A549 (cell line): ENCODE measurements at regions not wholly inside any gene's neighbourhood (a gene's known extent, or its start where the extent isn't known, plus 50 kb on each side); places are given as distances from the start of the nearest gene placed in this dataset.

Experiments
- ATAC-seq, 2 experiments: fragments of 200-7000 bp in 1 of 2; fragments of >200 bp in 1 of 2; cut with Nextera tagmentation in 1 of 2; cut with Tn5 transposase in 1 of 2; 3 replicates each; pipeline versions ENCODE4 v1.8.0 to v1.9.1; 2018 to 2020; ENCODE audit warnings: mild to moderate bottlenecking in 1 of 2, moderate library complexity in 1 of 2
- CTCF ChIA-PET: fragments of 300-600 bp; sonication (Branson Sonifier 250); formaldehyde crosslinking; extraction: SDS; loops from one replicate; lab custom pipeline; 2021; ENCODE audit warnings: antibody characterized with exemption, inconsistent platforms; lab: Yijun Ruan, JAX
- POLR2A ChIA-PET: fragments of 350-600 bp; formaldehyde crosslinking; extraction: SDS; loops from one replicate; lab custom pipeline; 2021; ENCODE audit warnings: antibody characterized with exemption, inconsistent platforms; lab: Yijun Ruan, JAX
- DNase-seq, 2 experiments: peaks; one replicate each; pipeline versions ENCODE4 v3.0.0 to v3.0.0-alpha.2; 2011 to 2016; ENCODE audit warnings: low read depth in 1 of 2, low spot score in 1 of 2
- FAIRE-seq: peaks from 2 replicates; lab custom pipeline; 2011; peaks lifted over from hg19 to GRCh38; lab: Jason Lieb, UNC
- H3K27ac ChIP-seq, 2 experiments: fragments of >200 bp; sonication (Bioruptor Twin); formaldehyde crosslinking; 3 replicates each; pipeline ENCODE4 v1.5.1; 2016 to 2017
- H3K4me1 ChIP-seq: fragments of >200 bp; sonication (Bioruptor Twin); formaldehyde crosslinking; 3 replicates; pipeline ENCODE4 v1.6.1; 2016
- H3K4me2 ChIP-seq: fragments of >200 bp; sonication (Bioruptor Twin); formaldehyde crosslinking; 3 replicates; pipeline ENCODE4 v1.6.1; 2016
- H3K4me3 ChIP-seq: fragments of >200 bp; sonication (Bioruptor Twin); formaldehyde crosslinking; 3 replicates; pipeline ENCODE4 v1.5.1; 2016
- H3K9me3 ChIP-seq: fragments of >200 bp; sonication (Bioruptor Twin); formaldehyde crosslinking; 3 replicates; pipeline ENCODE4 v1.6.1; 2016
- CEBPB ChIP-seq, 2 experiments: fragments of >200 bp in 1 of 2; sonication (Bioruptor Twin) in 1 of 2; formaldehyde crosslinking in 1 of 2; IDR thresholded peaks; 2 replicates each; pipeline ENCODE4 v1.6.1; 2012 to 2016
- EP300 ChIP-seq, 2 experiments: fragments of >200 bp; sonication (Bioruptor Twin); formaldehyde crosslinking; IDR thresholded peaks; 2 replicates in 1 of 2; 3 replicates in 1 of 2; pipeline ENCODE4 v1.6.1; 2016 to 2017
- ESRRA ChIP-seq: fragments of 150-350 bp; IDR thresholded peaks from 2 replicates; pipeline ENCODE4 v1.6.1; 2014; ENCODE audit warnings: mild to moderate bottlenecking, low read length, borderline replicate concordance
- HEYL ChIP-seq: fragments of 250-450 bp; sonication (Bioruptor Pico); IDR thresholded peaks from 2 replicates; pipeline ENCODE4 v1.8.0; 2021; ENCODE audit warnings: mild to moderate bottlenecking, moderate library complexity
- HOXA7 ChIP-seq: fragments of 250-450 bp; sonication (Bioruptor Pico); IDR thresholded peaks from 2 replicates; pipeline ENCODE4 v1.5.0; 2020; ENCODE audit warnings: mild to moderate bottlenecking, moderate library complexity
- JUNB ChIP-seq: fragments of >200 bp; sonication (Bioruptor Twin); formaldehyde crosslinking; IDR thresholded peaks from 2 replicates; pipeline ENCODE4 v1.6.1; 2016
- MYC ChIP-seq: IDR thresholded peaks from 2 replicates; pipeline ENCODE4 v1.6.1; 2012; ENCODE audit warnings: mild to moderate bottlenecking, inconsistent platforms, low read length, improper control_type of control experiment, borderline replicate concordance
- NFE2L2 ChIP-seq: fragments of 150-350 bp; conservative IDR thresholded peaks from 2 replicates; pipeline ENCODE4 v1.6.1; 2014; ENCODE audit warnings: low read length
- NPAS2 ChIP-seq: fragments of 250-450 bp; sonication (Bioruptor Pico); IDR thresholded peaks from 2 replicates; pipeline ENCODE4 v1.8.0; 2022; ENCODE audit warnings: mild to moderate bottlenecking, moderate library complexity, borderline replicate concordance
- NR3C1 ChIP-seq: fragments of >200 bp; sonication (Bioruptor Twin); formaldehyde crosslinking; IDR thresholded peaks from 3 replicates; pipeline ENCODE4 v1.6.1; 2017
- PHF8 ChIP-seq: fragments of 200-600 bp; sonication (generic); IDR thresholded peaks from 2 replicates; pipeline ENCODE4 v1.6.1; 2016; ENCODE audit warnings: low read depth, mild to moderate bottlenecking, antibody characterized with exemption, moderate library complexity, borderline replicate concordance
- POLR2A ChIP-seq: IDR thresholded peaks from 2 replicates; pipeline ENCODE4 v1.6.1; 2012; ENCODE audit warnings: mild to moderate bottlenecking, low read length
- RARB ChIP-seq: fragments of 250-450 bp; sonication (Bioruptor Pico); IDR thresholded peaks from 2 replicates; pipeline ENCODE4 v1.8.0; 2021; ENCODE audit warnings: mild to moderate bottlenecking, moderate library complexity
- RCOR1 ChIP-seq: fragments of 150-350 bp; IDR thresholded peaks from 2 replicates; pipeline ENCODE4 v1.6.1; 2014; ENCODE audit warnings: antibody characterized with exemption, low read length, low read depth
- RFX5 ChIP-seq: fragments of 450-650 bp; IDR thresholded peaks from 2 replicates; pipeline ENCODE4 v1.7.1; 2014; ENCODE audit warnings: antibody characterized with exemption, mild to moderate bottlenecking, moderate library complexity
- RNF2 ChIP-seq: fragments of 200-600 bp; sonication (generic); IDR thresholded peaks from 2 replicates; pipeline ENCODE4 v1.6.1; 2016; ENCODE audit warnings: low read depth, mild to moderate bottlenecking, antibody characterized with exemption, moderate library complexity, borderline replicate concordance
- SMC3 ChIP-seq: fragments of >200 bp; sonication (Bioruptor Twin); formaldehyde crosslinking; IDR thresholded peaks from 3 replicates; pipeline ENCODE4 v1.6.1; 2018; ENCODE audit warnings: inconsistent platforms
- ZNF302 ChIP-seq: fragments of 250-450 bp; sonication (Bioruptor Pico); IDR thresholded peaks from 2 replicates; pipeline ENCODE4 v1.9.0; 2021; ENCODE audit warnings: inconsistent platforms, mild to moderate bottlenecking, moderate library complexity
- WGBS: methylation state at CpG from one replicate; pipeline ENCODE4 v1.1.6; 2017; ENCODE audit errors: missing lambda C conversion rate; 5-methylcytosine and 5-hydroxymethylcytosine counted together
- TF ChIP-seq, protein P1 (sequence below): fragments of 250-450 bp; sonication (Bioruptor Pico); IDR thresholded peaks from 2 replicates; pipeline ENCODE4 v1.5.0; 2021; ENCODE audit warnings: mild to moderate bottlenecking, moderate library complexity, borderline replicate concordance
- TF ChIP-seq, protein P2 (sequence below): fragments of >200 bp; sonication (Bioruptor Twin); formaldehyde crosslinking; IDR thresholded peaks from 2 replicates; pipeline ENCODE4 v1.6.1; 2016
- TF ChIP-seq, protein P3 (sequence below): fragments of 450-650 bp; IDR thresholded peaks from 2 replicates; pipeline ENCODE4 v1.6.1; 2014; ENCODE audit warnings: antibody characterized with exemption

DNA sequence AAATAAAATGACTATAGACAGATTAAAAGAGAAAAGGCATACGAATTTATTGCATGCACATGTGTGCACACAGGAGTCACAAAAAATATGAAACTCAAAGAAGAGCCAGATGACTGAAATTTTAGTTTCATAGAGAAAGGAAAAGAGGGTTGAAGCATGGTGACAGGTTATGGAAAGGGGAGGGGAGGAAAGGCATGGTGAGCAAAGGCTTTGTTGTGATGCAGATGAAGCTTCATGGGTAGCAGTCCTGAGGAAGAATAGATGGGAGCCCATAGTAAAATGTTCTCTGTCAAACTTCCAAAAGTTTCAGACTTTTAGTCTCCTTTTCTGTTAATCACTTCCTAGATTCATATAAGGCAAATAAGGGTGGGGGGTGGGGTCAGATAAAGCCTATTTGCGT is 612.7 kb upstream of the ATP2B1 start:
- no peaks in the 10 kb centered on the region for H3K4me1 ChIP-seq
- no peak for ATAC-seq
- 54% methylated on average over 2 of the region's 2 CpGs for WGBS
- POLR2A ChIA-PET = no interaction called here
- H3K27ac ChIP-seq = no peak overlapping the region
- no peak for FAIRE-seq
- H3K9me3 ChIP-seq = no peaks in the 10 kb centered on the region
- TF ChIP-seq NR3C1 (no peak), MYC (no peak), SMC3 (no peak), RFX5 (no peak), EP300 (IDR thresholded peaks at IDR 0.05) (no peak), ZNF302 (no peak), ESRRA (no peak)
- TF ChIP-seq, protein P1, sequence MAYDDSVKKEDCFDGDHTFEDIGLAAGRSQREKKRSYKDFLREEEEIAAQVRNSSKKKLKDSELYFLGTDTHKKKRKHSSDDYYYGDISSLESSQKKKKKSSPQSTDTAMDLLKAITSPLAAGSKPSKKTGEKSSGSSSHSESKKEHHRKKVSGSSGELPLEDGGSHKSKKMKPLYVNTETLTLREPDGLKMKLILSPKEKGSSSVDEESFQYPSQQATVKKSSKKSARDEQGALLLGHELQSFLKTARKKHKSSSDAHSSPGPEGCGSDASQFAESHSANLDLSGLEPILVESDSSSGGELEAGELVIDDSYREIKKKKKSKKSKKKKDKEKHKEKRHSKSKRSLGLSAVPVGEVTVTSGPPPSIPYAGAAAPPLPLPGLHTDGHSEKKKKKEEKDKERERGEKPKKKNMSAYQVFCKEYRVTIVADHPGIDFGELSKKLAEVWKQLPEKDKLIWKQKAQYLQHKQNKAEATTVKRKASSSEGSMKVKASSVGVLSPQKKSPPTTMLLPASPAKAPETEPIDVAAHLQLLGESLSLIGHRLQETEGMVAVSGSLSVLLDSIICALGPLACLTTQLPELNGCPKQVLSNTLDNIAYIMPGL (CRISPR knock-in tag) = no peak
- no peak for DNase-seq
- H3K4me2 ChIP-seq = no peak overlapping the region
- no peak overlapping the region for H3K4me3 ChIP-seq
- CTCF ChIA-PET = no interaction called here

DNA sequence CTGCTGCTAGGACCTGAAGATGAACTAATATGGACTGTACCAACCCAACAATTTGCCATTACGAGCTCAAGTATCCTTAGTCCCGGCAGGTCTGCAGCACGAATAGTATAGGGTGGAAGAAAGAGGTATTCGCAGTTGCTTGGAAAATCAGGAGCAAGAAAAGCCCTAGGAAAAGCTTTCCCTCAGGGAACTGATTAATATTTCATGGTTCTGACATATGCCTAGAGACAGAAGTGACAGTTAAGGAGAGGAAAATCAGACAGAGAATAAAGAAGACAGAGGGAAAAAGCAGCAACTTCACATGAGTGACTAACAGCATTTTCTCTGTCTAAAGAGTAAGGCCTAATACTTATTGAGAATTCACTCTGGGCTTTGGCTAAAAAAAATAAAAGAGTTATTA is 602.9 kb upstream of the ATP2B1 start:
- Histone ChIP-seq H3K9me3 (no peaks in the 10 kb centered on the region), H3K27ac (no peak overlapping the region), H3K4me1 (no peaks in the 10 kb centered on the region)
- no peak for DNase-seq
- TF ChIP-seq RNF2 = no peak
- no peak for TF ChIP-seq HEYL (CRISPR knock-in tag)
- TF ChIP-seq ESRRA = no peak
- no peak for TF ChIP-seq POLR2A
- TF ChIP-seq, protein P1 (CRISPR knock-in tag) = no peak
- TF ChIP-seq NPAS2 = no peak
- TF ChIP-seq HOXA7 = no peak
- TF ChIP-seq RARB (CRISPR knock-in tag) = no peak
- TF ChIP-seq RCOR1 = no peak
- no peak for TF ChIP-seq MYC
- TF ChIP-seq, protein P2, sequence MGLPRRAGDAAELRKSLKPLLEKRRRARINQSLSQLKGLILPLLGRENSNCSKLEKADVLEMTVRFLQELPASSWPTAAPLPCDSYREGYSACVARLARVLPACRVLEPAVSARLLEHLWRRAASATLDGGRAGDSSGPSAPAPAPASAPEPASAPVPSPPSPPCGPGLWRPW = no peak
- TF ChIP-seq, all 56 proteins: peak for 0
- ChIA-PET POLR2A (no interaction called here), CTCF (no interaction called here)
- no peak for FAIRE-seq
- no peak for ATAC-seq
- 58% methylated on average over 4 of the region's 4 CpGs for WGBS
- Histone ChIP-seq H3K4me3 (no peak overlapping the region), H3K4me2 (no peak overlapping the region)

DNA sequence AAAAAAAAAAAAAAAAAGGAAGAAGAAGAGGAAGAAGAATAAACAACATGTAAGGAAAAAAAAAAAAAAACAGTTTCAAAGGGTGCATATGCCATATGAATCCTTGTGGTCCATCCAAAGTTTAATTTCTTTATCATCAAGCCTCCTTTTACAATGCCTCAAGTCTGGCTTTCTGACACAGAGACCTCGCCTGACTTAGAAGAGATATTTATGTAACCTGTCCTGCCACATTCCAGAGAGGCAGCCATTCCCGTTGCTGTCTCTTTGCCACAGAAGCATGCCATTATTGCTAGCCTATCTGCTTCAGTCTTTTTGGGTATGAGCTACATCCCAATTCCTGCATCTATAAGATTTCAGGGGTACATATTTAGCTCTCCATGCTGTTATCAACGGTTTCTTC is 596.7 kb upstream of the ATP2B1 start:
- no peak for ATAC-seq
- POLR2A ChIA-PET = no interaction called here
- Histone ChIP-seq H3K4me2 (no peak overlapping the region), H3K27ac (no peak overlapping the region), H3K4me3 (no peak overlapping the region), H3K4me1 (no peaks in the 10 kb centered on the region), H3K9me3 (no peaks in the 10 kb centered on the region)
- WGBS = 35% methylated on average over 3 of the region's 3 CpGs
- CTCF ChIA-PET = interaction anchor here (1.2 kb wide), 1 partner anchor 10 kb away, joined by 4 read pairs; no protein-coding TSS in a partner anchor
- no peak for FAIRE-seq
- DNase-seq = no peak
- TF ChIP-seq RCOR1 = no peak
- no peak for TF ChIP-seq CEBPB (IDR thresholded peaks at IDR 0.05)
- no peak for TF ChIP-seq HEYL (CRISPR knock-in tag)

DNA sequence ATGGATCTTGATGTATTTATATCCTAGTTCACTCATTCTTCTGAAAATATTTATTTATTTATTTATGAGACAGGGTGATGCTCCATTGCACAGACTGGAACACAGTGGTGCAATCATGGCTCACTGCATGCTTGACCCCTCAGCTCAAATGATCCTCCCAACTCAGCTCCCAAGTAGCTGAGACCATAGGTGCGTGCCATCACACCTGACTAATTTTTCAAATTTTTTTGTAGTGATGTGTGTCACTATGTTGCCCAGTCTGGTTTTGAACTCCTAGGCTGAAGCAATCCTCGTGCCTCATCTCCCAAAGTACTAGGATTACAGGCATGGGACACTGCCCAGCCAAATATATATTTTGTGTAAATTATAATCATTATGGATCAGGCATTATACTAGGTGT is 595.6 kb upstream of the ATP2B1 start:
- no peaks in the 10 kb centered on the region for H3K9me3 ChIP-seq
- CTCF ChIA-PET = no interaction called here
- FAIRE-seq (no peak), ATAC-seq (no peak), DNase-seq (no peak)
- POLR2A ChIA-PET = no interaction called here
- no peak overlapping the region for H3K27ac ChIP-seq
- WGBS = 42% methylated on average over 2 of the region's 2 CpGs
- TF ChIP-seq RFX5 = no peak
- TF ChIP-seq NFE2L2 = no peak
- no peak for TF ChIP-seq PHF8
- TF ChIP-seq EP300 (IDR thresholded peaks at IDR 0.05) = no peak
- no peak for TF ChIP-seq JUNB
- TF ChIP-seq, protein P3, sequence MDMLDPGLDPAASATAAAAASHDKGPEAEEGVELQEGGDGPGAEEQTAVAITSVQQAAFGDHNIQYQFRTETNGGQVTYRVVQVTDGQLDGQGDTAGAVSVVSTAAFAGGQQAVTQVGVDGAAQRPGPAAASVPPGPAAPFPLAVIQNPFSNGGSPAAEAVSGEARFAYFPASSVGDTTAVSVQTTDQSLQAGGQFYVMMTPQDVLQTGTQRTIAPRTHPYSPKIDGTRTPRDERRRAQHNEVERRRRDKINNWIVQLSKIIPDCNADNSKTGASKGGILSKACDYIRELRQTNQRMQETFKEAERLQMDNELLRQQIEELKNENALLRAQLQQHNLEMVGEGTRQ = no peak
- H3K4me3 ChIP-seq = no peak overlapping the region
- no peak overlapping the region for H3K4me2 ChIP-seq
- no peaks in the 10 kb centered on the region for H3K4me1 ChIP-seq
